DOHH2 (cell line): ENCODE measurements at regions not wholly inside any gene's neighbourhood (a gene's known extent, or its start where the extent isn't known, plus 50 kb on each side); places are given as distances from the start of the nearest gene placed in this dataset.
A peak's percentile ranks its signal among the peaks of the same experiment; 100 is the strongest.

Source experiments
- H3F3A ChIP-seq: fragments of 200-600 bp; sonication (generic), shearing (Covaris generic); 2 replicates; pipeline ENCODE4 v1.6.0; 2016; ENCODE audit warnings: antibody characterized with exemption, mild to moderate bottlenecking; ENCODE audit not compliant: control insufficient read depth, insufficient read depth
- H3K27ac ChIP-seq: fragments of 200-600 bp; sonication (generic); 2 replicates; pipeline ENCODE4 v1.5.1; 2014; ENCODE audit warnings: low read depth, mild to moderate bottlenecking, low read length, moderate library complexity
- H3K27me3 ChIP-seq: fragments of 200-600 bp; sonication (generic); 2 replicates; pipeline ENCODE4 v1.6.1; 2014; ENCODE audit warnings: mild to moderate bottlenecking, low read length, mixed read lengths; ENCODE audit not compliant: control insufficient read depth
- H3K36me3 ChIP-seq: fragments of 200-600 bp; sonication (generic); 2 replicates; pipeline ENCODE4 v1.6.1; 2014; ENCODE audit warnings: mild to moderate bottlenecking, low read length, moderate library complexity, mixed read lengths; ENCODE audit not compliant: control insufficient read depth
- H3K4me1 ChIP-seq: fragments of 200-600 bp; sonication (generic); 2 replicates; pipeline ENCODE4 v1.6.1; 2014; ENCODE audit warnings: mild to moderate bottlenecking, low read length, mixed read lengths; ENCODE audit not compliant: control insufficient read depth
- H3K4me2 ChIP-seq: fragments of 200-600 bp; sonication (generic); 2 replicates; pipeline ENCODE4 v1.6.0; 2014; ENCODE audit warnings: mild to moderate bottlenecking, low read length, moderate library complexity
- H3K4me3 ChIP-seq: fragments of 200-600 bp; sonication (generic); 2 replicates; pipeline ENCODE4 v1.5.1; 2014; ENCODE audit warnings: mild to moderate bottlenecking, low read length, mixed read lengths
- H3K79me2 ChIP-seq: fragments of 200-600 bp; sonication (generic); 2 replicates; pipeline ENCODE4 v1.6.1; 2014; ENCODE audit warnings: mild to moderate bottlenecking, low read length, mixed read lengths; ENCODE audit not compliant: control insufficient read depth
- H3K9me2 ChIP-seq: fragments of 200-600 bp; sonication (generic); replicated peaks from 2 replicates; pipeline ENCODE4 v1.6.1; 2014; ENCODE audit warnings: mild to moderate bottlenecking, low read length, mixed read lengths; ENCODE audit not compliant: control insufficient read depth
- H3K9me3 ChIP-seq: fragments of 200-600 bp; sonication (generic); 2 replicates; pipeline ENCODE4 v1.6.1; 2014; ENCODE audit warnings: antibody characterized with exemption, low read length, mixed read lengths; ENCODE audit not compliant: control insufficient read depth, insufficient read depth
- H4K20me1 ChIP-seq: fragments of 200-600 bp; sonication (generic); 2 replicates; pipeline ENCODE4 v1.6.0; 2014; ENCODE audit warnings: low read depth, mild to moderate bottlenecking, antibody characterized with exemption, low read length, moderate library complexity; ENCODE audit not compliant: control insufficient read depth, insufficient read depth
- EZH2phosphoT487 ChIP-seq: fragments of 200-600 bp; sonication (generic); IDR thresholded peaks from 2 replicates; pipeline ENCODE4 v1.6.1; 2017; ENCODE audit warnings: borderline replicate concordance, mild to moderate bottlenecking, antibody characterized with exemption, low read length, moderate library complexity, mixed read lengths
- TF ChIP-seq, protein P1 (sequence below): fragments of 200-600 bp; sonication (generic); IDR thresholded peaks from one replicate; pipeline ENCODE4 v1.5.1; 2014; ENCODE audit warnings: antibody characterized with exemption, mild to moderate bottlenecking, low read depth, low read length; ENCODE audit not compliant: poor library complexity, severe bottlenecking

GRCh38 chr1:235011064-235011598 lies 117.5 kb downstream of the TOMM20 start:
- Histone ChIP-seq H3K4me3 (peak overlapping the region; percentile 34), H3K27ac (no peak overlapping the region)
- TF ChIP-seq, protein P1, sequence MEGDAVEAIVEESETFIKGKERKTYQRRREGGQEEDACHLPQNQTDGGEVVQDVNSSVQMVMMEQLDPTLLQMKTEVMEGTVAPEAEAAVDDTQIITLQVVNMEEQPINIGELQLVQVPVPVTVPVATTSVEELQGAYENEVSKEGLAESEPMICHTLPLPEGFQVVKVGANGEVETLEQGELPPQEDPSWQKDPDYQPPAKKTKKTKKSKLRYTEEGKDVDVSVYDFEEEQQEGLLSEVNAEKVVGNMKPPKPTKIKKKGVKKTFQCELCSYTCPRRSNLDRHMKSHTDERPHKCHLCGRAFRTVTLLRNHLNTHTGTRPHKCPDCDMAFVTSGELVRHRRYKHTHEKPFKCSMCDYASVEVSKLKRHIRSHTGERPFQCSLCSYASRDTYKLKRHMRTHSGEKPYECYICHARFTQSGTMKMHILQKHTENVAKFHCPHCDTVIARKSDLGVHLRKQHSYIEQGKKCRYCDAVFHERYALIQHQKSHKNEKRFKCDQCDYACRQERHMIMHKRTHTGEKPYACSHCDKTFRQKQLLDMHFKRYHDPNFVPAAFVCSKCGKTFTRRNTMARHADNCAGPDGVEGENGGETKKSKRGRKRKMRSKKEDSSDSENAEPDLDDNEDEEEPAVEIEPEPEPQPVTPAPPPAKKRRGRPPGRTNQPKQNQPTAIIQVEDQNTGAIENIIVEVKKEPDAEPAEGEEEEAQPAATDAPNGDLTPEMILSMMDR: no peak
- TF ChIP-seq EZH2phosphoT487: no peak

DNA sequence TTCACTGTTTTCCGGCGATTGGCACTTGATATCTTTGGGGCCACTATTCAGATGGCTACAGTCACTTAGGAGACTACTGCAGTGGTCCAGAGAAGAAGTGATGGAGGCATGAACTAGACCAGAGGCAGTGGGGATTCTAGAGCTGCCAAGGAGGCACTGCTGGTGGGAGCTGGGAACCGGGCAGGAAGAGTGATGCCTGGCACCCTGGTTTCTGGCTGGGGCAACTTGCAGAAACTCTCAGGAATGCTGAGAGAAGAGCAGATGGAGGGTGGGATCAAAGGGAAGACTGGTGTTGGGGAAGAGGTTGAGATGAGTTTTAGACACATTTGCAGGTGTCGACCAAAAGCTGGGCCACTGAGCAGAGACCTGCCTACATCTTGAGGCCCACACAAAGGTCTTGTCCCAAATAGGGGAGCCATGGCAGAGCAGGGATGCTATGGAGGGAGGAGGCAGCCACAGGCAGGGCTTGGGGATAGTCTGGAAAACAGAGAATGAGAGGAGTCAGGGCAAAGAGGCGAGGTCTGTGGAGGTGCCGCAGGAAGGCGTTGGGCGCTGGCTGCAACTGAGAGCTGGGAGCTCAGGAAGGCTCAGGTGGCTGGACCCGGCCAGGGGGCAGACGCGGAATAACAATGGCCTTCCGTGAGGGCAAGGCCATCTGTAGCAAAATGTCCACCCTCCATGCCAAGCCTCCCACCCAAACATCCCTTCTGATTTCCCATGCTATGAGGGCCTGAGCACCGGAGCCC lies 118.9 kb downstream of the TOMM20 start:
- Histone ChIP-seq H3K36me3 (no peaks in the 10 kb centered on the region), H3F3A (no peaks in the 10 kb centered on the region), H3K9me3 (no peaks in the 10 kb centered on the region), H3K4me1 (peaks cover 37% of the 10 kb centered on the region), H3K27me3 (no peaks in the 10 kb centered on the region), H3K79me2 (no peaks in the 10 kb centered on the region), H4K20me1 (no peaks in the 10 kb centered on the region), H3K4me2 (no peak overlapping the region), H3K9me2 (no peaks in the 10 kb centered on the region), H3K4me3 (no peak overlapping the region), H3K27ac (no peak overlapping the region)
- TF ChIP-seq EZH2phosphoT487: no peak
- TF ChIP-seq, protein P1: no peak

More at GRCh38 chr1:235011064-235011598, 117.5 kb downstream of the TOMM20 start:
- Histone ChIP-seq H4K20me1 (no peaks in the 10 kb centered on the region), H3K79me2 (no peaks in the 10 kb centered on the region), H3K36me3 (no peaks in the 10 kb centered on the region), H3K9me3 (no peaks in the 10 kb centered on the region), H3F3A (no peaks in the 10 kb centered on the region), H3K9me2 (no peaks in the 10 kb centered on the region), H3K4me1 (peaks cover 23% of the 10 kb centered on the region), H3K4me2 (peak overlapping the region; percentile 61), H3K27me3 (no peaks in the 10 kb centered on the region; the same call in 1 of the 2 replicates)

GRCh38 chr1:235009074-235009473 lies 119.6 kb downstream of the TOMM20 start:
- H3F3A ChIP-seq: no peaks in the 10 kb centered on the region
- no peak overlapping the region for H3K4me2 ChIP-seq
- no peaks in the 10 kb centered on the region for H3K9me3 ChIP-seq
- no peaks in the 10 kb centered on the region for H3K36me3 ChIP-seq
- H3K9me2 ChIP-seq: no peaks in the 10 kb centered on the region
- H3K4me3 ChIP-seq: no peak overlapping the region
- H3K27ac ChIP-seq: no peak overlapping the region
- TF ChIP-seq, protein P1: no peak
- TF ChIP-seq EZH2phosphoT487: no peak
- no peaks in the 10 kb centered on the region for H3K27me3 ChIP-seq
- H3K4me1 ChIP-seq: peaks cover 44% of the 10 kb centered on the region
- no peaks in the 10 kb centered on the region for H4K20me1 ChIP-seq
- no peaks in the 10 kb centered on the region for H3K79me2 ChIP-seq
